Gastrocnemius medialis (tissue), 4 donors: ENCODE measurements at regions not wholly inside any gene's neighbourhood (a gene's known extent, or its start where the extent isn't known, plus 50 kb on each side); places are given as distances from the start of the nearest gene placed in this dataset.

Experiments used
- CTCF ChIP-seq, 5 experiments: fragments of 450-650 bp in 3 of 5; fragments of 200-600 bp in 2 of 5; sonication (generic) in 2 of 5; IDR thresholded peaks in 4 of 5; conservative IDR thresholded peaks in 1 of 5; 1 replicate in 4 of 5; 2 replicates in 1 of 5; pipeline ENCODE4 v1.5.1; 2016 to 2019; ENCODE audit warnings: antibody characterized with exemption in 5 of 5, mild to moderate bottlenecking in 3 of 5, moderate library complexity in 3 of 5
- POLR2A ChIP-seq, 2 donors: fragments of 450-650 bp; IDR thresholded peaks; one replicate each; pipeline ENCODE4 v1.6.1; 2017; ENCODE audit warnings: antibody characterized with exemption in 2 of 2, mild to moderate bottlenecking in 2 of 2, moderate library complexity in 2 of 2

GRCh38 chr3:127095774-127096173, 97.2 kb upstream of the PRR23E start:
- TF ChIP-seq POLR2A (IDR thresholded peaks at IDR 0.05) (no peak), CTCF (IDR thresholded peaks at IDR 0.05 in 4 of 5, conservative IDR thresholded peaks at IDR 0.05 in 1 of 5) (no peak)
